ENCODE measurements at regions not wholly inside any gene's neighbourhood (a gene's known extent, or its start where the extent isn't known, plus 50 kb on each side); places are given as distances from the start of the nearest gene placed in this dataset.
"Not testable (repeated sequence)": the region's sequence is repeated elsewhere in the genome, so short reads cannot be mapped to it uniquely, and the experiment has no call there.

DNA sequence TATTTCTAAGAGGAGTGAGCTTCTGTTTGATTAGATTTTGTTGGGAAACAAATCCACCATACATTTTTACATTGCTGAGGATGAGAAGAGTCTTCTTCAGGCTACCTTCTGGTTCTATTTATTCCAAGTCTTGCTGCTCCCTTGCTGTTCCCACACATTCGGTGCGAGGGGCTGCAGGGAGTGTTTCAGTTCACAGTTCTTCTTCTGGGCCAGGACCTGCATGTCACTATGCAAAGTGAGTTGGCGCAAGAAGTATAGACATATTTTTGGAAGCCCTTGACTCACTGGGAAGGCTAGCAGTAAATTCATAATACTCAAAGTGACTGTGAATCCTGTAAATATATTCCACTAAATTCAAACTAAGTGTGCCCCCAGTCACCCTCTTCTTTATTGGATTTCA, 657.9 kb downstream of the TAF11L14 start:
- H3K4me3 ChIP-seq (ENCODE audit: low read length) = no peak overlapping the region
- H3K9me3 ChIP-seq (ENCODE audit: low read depth, low read length) = no peaks in the 10 kb centered on the region
- H3K27me3 ChIP-seq (ENCODE audit: insufficient read depth, low read length) = no peaks in the 10 kb centered on the region
- H3K4me1 ChIP-seq (ENCODE audit: insufficient read depth, low read length) = no peaks in the 10 kb centered on the region

DNA sequence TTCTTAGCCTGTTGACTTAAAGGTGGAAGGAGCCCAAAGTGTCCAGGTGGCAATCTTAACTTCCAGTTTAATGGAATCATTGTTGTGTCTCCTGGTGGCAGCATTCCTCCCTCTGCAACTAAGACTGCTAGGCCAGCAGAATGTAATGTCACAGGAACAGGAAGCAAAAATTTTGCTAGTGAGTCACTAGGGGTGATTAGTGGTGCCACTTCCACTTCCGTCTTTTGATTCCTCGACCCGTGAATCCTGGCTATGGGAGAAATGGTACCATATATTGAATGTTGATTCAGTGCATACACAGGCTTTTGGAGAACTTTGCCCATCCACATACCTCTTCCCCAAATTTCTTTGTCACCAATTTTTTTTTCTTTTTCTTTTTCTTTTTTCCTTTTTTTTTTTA, 661.4 kb downstream of the TAF11L14 start:
- H3K4me1 ChIP-seq (ENCODE audit: insufficient read depth, low read length); H3K4me3 ChIP-seq (ENCODE audit: low read length); H3K9me3 ChIP-seq (ENCODE audit: low read depth, low read length); H3K27me3 ChIP-seq (ENCODE audit: insufficient read depth, low read length): not testable (repeated sequence)

DNA sequence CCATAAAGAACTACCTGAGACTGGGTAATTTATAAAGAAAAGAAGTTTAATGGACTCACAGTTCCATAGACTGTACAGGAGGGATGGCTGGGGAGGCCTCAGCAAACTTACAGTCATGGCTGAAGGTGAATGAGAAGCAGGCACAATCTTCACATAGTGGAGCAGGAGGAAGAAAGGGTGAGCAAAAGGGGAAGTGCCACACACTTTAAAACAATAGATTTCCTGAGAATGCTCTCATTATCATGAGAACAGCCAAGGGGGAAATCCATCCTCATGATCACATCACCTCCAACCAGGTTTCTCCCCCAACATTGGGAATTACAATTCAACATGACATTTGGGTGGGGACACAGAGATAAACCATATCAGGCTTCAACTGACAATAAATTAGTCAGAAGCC, 664.9 kb downstream of the TAF11L14 start:
- H3K4me1 ChIP-seq (ENCODE audit: insufficient read depth, low read length) = peaks cover 5% of the 10 kb centered on the region
- H3K4me3 ChIP-seq (ENCODE audit: low read length) = no peak overlapping the region
- H3K27me3 ChIP-seq (ENCODE audit: insufficient read depth, low read length) = no peaks in the 10 kb centered on the region
- H3K9me3 ChIP-seq (ENCODE audit: low read depth, low read length) = no peaks in the 10 kb centered on the region

DNA sequence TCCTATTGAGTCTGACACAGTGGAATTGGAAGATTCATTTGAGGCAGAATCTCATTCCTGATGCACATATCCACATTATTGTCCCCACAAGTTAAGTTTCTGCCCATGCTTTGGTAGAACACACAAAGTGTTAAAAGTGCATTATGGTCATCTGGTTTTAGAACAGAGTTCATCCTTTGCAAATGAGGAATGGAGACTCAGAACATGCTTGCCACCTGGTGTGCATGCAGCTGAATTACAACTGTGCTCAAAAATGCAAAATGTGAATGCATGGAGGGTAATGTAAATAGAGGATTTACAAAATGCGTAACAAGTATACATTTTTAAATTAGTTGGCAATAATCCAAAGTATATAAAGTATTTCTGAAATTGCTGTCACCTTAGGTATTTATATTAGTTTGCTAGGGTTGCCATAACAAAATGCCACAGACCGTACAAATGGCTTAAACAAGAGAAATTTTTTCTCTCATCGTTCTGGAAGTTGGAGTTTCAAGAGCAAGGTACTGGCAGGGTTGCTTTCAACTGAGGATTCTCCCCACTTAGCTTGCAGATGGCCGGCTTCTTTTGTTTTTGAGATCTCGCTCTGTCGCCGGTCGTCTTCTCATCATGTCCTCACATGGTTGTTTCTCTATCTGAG, 671.1 kb downstream of the TAF11L14 start:
- Histone ChIP-seq H3K4me1 (ENCODE audit: insufficient read depth, low read length) (no peaks in the 10 kb centered on the region), H3K27me3 (ENCODE audit: insufficient read depth, low read length) (no peaks in the 10 kb centered on the region), H3K4me3 (ENCODE audit: low read length) (no peak overlapping the region), H3K9me3 (ENCODE audit: low read depth, low read length) (no peaks in the 10 kb centered on the region)

DNA sequence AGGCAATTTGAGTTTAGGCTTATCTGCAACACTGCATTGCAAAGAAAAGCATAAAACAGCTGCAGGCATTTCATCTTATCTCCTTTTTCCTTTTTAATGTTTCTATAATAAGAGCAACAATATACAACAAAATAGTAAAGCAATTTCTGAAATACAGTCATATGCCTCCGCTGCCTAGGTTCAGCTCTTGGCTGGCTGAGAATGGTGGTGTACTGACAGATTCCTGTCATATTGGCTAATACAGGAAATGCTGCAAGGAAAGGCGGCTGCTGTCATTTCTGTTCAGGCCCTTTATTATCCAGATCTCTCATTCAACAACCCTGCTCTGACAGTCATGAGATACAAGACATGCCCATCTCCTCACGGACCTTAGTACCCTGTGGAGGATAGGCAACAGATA, 677.0 kb downstream of the TAF11L14 start:
- H3K4me3 ChIP-seq (ENCODE audit: low read length) = no peak overlapping the region
- no peaks in the 10 kb centered on the region for H3K9me3 ChIP-seq (ENCODE audit: low read depth, low read length)
- peaks cover 12% of the 10 kb centered on the region for H3K4me1 ChIP-seq (ENCODE audit: insufficient read depth, low read length)
- H3K27me3 ChIP-seq (ENCODE audit: insufficient read depth, low read length) = no peaks in the 10 kb centered on the region

DNA sequence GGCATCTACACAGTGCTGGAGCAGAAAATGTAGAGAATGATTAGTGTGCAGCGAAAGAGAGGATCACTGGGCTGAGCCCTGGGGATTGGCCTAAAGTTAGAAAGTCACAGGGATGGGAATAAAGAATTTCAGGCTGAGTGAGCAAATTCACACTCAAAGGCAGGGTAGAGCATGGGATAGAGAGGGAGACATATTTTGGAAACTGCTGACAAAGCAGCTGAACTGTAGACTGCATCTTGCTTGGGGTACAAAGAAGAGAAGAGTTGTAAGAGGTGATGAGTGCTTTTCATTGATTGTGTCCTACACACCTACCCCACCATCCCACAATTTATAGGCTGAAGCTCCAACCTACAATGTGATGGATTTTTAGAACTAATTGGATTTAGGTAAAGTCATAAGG, 677.8 kb downstream of the TAF11L14 start:
- no peaks in the 10 kb centered on the region for H3K9me3 ChIP-seq (ENCODE audit: low read depth, low read length)
- peaks cover 12% of the 10 kb centered on the region for H3K4me1 ChIP-seq (ENCODE audit: insufficient read depth, low read length)
- H3K27me3 ChIP-seq (ENCODE audit: insufficient read depth, low read length) = no peaks in the 10 kb centered on the region
- H3K4me3 ChIP-seq (ENCODE audit: low read length) = no peak overlapping the region

DNA sequence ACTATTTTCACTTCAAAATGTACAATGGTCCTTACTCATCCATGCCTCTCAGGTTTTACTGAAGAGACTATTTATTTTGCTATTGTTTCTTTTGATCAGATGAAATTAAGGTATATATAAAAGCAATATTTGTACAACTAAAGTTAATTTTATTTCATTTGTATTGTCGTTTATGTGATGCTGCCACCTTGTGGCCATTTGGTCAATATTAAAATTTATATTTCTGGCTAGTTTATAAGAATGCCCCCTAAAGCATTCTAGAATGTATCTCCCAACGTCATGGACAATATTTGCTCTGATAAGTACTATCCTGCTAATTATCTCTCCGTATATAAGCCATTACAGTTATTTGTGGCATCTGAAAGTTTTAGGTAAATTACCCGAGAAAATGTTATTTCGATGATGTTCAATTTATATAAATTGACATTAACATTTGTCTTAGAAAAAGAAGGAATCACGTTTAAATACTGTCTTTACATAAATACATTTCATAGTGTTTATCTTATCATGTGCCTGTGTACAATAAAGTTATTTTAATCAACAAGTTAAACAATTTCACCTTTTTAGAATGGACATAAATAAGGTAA, 680.0 kb downstream of the TAF11L14 start:
- H3K4me3 ChIP-seq (ENCODE audit: low read length) = no peak overlapping the region
- no peaks in the 10 kb centered on the region for H3K9me3 ChIP-seq (ENCODE audit: low read depth, low read length)
- no peaks in the 10 kb centered on the region for H3K27me3 ChIP-seq (ENCODE audit: insufficient read depth, low read length)
- peaks cover 12% of the 10 kb centered on the region for H3K4me1 ChIP-seq (ENCODE audit: insufficient read depth, low read length)

DNA sequence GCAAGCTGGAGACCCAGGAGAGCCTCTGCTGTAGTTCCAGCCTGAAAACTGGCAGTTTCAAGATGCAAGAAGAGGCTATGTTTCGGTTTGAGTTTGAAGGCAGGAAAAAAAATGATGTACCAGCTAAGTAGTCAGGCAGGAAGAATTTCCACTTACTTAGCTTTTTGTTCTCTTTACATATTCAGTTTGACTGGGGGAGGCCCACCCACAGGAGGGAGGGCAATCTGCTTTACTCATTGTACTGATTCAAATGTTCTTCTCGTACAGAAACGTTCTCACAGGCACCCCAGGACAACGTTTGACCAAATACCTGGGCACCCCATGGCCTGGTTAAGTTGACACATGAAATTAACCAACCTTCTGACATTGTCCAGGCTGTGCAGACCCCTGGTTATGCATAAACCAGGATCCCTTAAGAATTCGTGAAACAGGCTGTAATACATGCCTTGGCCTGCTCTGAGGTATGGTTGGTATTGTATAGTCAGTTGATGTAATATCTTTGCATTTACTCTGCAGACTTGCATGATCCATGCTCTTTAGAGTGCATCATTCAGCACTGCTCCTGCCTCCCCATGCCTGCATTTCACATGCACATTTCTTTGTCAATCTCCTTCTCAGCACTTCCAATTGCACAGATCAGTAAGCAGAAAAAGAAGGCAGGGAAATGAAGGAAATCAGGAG, 687.1 kb downstream of the TAF11L14 start:
- H3K27me3 ChIP-seq (ENCODE audit: insufficient read depth, low read length) = no peaks in the 10 kb centered on the region
- H3K4me1 ChIP-seq (ENCODE audit: insufficient read depth, low read length) = no peaks in the 10 kb centered on the region
- no peaks in the 10 kb centered on the region for H3K9me3 ChIP-seq (ENCODE audit: low read depth, low read length)
- H3K4me3 ChIP-seq (ENCODE audit: low read length) = no peak overlapping the region

DNA sequence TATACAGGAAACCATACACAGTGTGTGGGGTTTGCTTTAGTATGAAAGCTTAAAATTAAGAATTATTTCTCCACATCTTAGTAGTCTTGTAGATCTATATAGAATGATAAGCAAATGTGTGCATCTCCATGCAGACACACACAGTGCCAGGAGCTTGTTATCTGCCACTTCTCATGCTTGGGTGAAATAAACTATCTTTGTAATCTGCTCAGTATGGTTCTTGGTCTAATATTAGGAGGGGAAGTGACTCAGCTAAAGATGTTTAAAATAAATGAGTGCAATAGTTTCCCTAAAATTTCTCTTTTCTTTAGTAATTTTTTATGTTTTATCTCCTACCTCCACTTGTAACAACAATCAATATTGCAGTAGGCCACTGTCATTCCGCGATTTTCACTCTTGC, 689.6 kb downstream of the TAF11L14 start:
- Histone ChIP-seq H3K9me3 (ENCODE audit: low read depth, low read length) (no peaks in the 10 kb centered on the region), H3K4me1 (ENCODE audit: insufficient read depth, low read length) (no peaks in the 10 kb centered on the region), H3K27me3 (ENCODE audit: insufficient read depth, low read length) (no peaks in the 10 kb centered on the region), H3K4me3 (ENCODE audit: low read length) (no peak overlapping the region)

DNA sequence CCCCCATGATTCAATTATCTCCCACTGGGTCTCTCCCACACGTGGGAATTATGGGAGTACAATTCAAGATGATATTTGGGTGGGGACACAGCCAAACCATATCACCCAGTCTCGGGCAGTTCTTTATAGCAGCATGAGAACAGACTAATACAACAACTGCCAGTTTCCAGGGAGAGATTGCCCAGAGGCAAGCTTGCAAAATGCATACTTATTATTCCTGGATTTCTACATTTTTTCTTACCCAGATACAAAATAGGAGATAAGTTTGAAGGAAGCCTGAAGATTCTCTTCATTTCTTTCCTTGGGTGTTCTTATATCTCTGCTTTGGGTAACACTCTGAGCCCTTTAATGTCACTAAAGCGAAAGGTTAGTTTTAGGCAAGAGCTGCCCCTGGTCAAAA, 691.2 kb downstream of the TAF11L14 start:
- no peaks in the 10 kb centered on the region for H3K9me3 ChIP-seq (ENCODE audit: low read depth, low read length)
- no peaks in the 10 kb centered on the region for H3K27me3 ChIP-seq (ENCODE audit: insufficient read depth, low read length)
- H3K4me3 ChIP-seq (ENCODE audit: low read length) = no peak overlapping the region
- H3K4me1 ChIP-seq (ENCODE audit: insufficient read depth, low read length) = no peaks in the 10 kb centered on the region

DNA sequence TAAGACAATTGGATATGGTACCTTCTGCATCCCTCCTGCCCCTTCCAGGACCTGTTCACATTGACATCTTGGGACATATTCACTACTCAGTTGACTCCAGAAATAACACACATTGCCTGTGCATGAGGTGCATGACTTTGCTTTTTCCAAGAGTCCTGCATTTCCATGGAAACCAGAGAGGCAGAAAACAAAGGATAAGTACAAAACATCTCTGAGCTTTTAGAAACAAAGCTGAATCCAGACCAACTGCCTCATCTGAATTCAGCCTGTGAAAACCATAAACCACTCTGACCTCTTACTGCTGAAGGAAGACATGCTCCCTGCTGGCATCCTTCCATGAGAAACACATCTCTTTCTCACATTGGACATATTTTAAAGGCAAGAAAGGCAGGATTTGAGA, 695.1 kb downstream of the TAF11L14 start:
- Histone ChIP-seq H3K27me3 (ENCODE audit: insufficient read depth, low read length) (no peaks in the 10 kb centered on the region), H3K4me1 (ENCODE audit: insufficient read depth, low read length) (no peaks in the 10 kb centered on the region), H3K9me3 (ENCODE audit: low read depth, low read length) (no peaks in the 10 kb centered on the region), H3K4me3 (ENCODE audit: low read length) (no peak overlapping the region)

DNA sequence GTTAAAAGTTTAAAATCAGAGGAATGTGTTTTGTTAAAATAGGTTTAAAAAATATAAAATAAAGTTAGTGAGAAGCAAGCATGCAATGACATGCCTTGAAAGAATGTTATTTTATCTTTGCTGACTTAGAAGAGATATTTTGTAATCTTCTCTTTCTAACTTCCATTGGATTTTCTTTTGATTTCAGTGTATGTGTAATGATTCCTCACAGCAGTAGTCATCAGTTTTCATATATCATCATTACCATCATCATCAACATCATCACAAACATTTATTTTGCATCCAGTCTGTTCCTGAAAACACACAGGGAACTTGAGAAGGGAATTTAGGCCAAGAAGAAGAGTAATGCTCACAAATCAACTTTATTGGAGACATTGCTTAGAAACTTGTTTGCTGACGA, 699.6 kb downstream of the TAF11L14 start:
- Histone ChIP-seq H3K4me3 (ENCODE audit: low read length) (no peak overlapping the region), H3K27me3 (ENCODE audit: insufficient read depth, low read length) (no peaks in the 10 kb centered on the region), H3K9me3 (ENCODE audit: low read depth, low read length) (no peaks in the 10 kb centered on the region), H3K4me1 (ENCODE audit: insufficient read depth, low read length) (no peaks in the 10 kb centered on the region)

DNA sequence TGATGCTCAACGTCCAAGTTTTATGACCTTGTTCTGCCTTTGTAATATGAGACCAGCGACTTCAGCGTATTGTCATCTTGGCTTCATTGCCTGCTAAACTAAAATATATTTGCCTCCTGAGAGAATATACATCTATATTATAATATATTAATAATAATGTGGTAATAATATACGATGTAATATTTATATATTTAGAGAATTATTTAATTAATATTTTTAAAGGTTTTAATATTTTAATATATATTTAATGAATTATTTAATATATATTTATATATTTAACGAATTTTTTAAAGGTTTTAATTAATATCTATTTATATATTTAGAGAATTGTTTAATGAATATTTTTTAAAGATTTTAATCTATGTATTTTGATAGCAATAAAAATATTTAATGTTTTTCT, 700.7 kb downstream of the TAF11L14 start:
- Histone ChIP-seq H3K27me3 (ENCODE audit: insufficient read depth, low read length) (no peaks in the 10 kb centered on the region), H3K4me3 (ENCODE audit: low read length) (no peak overlapping the region), H3K4me1 (ENCODE audit: insufficient read depth, low read length) (no peaks in the 10 kb centered on the region), H3K9me3 (ENCODE audit: low read depth, low read length) (no peaks in the 10 kb centered on the region)

DNA sequence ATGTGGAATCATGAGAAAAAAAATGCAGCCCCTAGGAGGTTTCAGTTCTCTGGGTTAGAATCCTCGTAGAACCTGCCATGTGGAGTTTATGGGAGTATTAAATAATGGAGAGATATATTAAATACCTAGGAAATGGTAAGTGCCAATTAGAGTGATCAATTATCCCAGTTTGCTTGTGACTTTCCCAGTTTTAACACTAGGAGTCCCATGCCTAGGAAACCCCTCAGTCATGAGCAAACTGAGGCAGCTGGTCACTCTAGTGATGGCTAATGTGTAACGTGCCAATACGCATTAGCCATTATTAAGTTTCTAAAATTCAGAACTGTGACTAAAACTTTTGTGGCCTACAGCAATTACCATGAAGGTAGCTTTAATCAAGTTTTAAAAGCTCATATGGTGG, 720.6 kb downstream of the TAF11L14 start:
- Histone ChIP-seq H3K9me3 (ENCODE audit: low read depth, low read length) (peaks cover 5% of the 10 kb centered on the region), H3K4me1 (ENCODE audit: insufficient read depth, low read length) (no peaks in the 10 kb centered on the region), H3K4me3 (ENCODE audit: low read length) (no peak overlapping the region), H3K27me3 (ENCODE audit: insufficient read depth, low read length) (no peaks in the 10 kb centered on the region)

DNA sequence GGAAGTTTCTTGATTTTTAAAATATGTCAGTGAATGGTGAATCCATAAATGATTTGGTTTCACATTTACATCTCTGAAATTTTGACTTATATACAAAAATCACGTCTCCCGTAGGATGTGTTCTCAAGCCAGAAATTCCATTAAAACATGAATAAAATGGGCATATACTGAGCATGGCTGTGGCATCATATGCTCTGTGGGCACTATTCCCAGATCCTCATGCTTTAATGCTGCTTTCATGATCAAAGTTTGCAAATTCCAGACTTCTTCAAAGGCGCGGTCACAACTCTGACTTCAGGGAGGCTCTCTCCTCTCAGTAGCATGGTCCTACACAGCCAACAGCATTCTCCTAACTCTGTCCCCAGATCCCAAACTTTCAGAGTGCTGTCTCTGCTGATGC, 723.2 kb downstream of the TAF11L14 start:
- Histone ChIP-seq H3K4me3 (ENCODE audit: low read length) (no peak overlapping the region), H3K27me3 (ENCODE audit: insufficient read depth, low read length) (no peaks in the 10 kb centered on the region), H3K4me1 (ENCODE audit: insufficient read depth, low read length) (no peaks in the 10 kb centered on the region), H3K9me3 (ENCODE audit: low read depth, low read length) (no peaks in the 10 kb centered on the region)

DNA sequence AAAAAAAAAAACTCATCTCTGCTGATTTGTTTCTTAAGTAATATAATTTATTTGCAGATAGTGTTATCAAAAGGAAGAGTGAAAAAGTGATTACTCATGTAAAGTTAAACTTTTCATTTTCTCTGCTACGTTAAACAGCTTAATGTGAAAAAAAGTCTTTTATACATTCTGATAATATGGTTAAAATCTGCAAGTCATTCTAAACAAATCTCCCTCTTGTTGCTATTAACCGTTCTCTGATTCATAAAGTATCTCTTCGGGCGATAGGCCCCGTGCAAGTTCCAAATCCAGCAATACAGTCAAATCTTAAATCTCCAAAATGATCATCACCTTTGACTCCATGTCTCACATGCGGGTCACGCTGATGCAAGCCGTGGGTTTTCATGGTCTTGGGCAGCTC, 732.0 kb downstream of the TAF11L14 start:
- Histone ChIP-seq H3K4me3 (ENCODE audit: low read length) (no peak overlapping the region), H3K4me1 (ENCODE audit: insufficient read depth, low read length) (no peaks in the 10 kb centered on the region), H3K9me3 (ENCODE audit: low read depth, low read length) (no peaks in the 10 kb centered on the region), H3K27me3 (ENCODE audit: insufficient read depth, low read length) (no peaks in the 10 kb centered on the region)
